Esophagus (tissue), 2 donors: ENCODE measurements at regions not wholly inside any gene's neighbourhood (a gene's known extent, or its start where the extent isn't known, plus 50 kb on each side); places are given as distances from the start of the nearest gene placed in this dataset.

Source experiments
- H3K27ac ChIP-seq, 2 donors: one replicate each; pipeline ENCODE4 v1.5.1; 2013; ENCODE audit warnings: low read depth in 2 of 2, mild to moderate bottlenecking in 2 of 2, inconsistent platforms in 1 of 2, low read length in 1 of 2, moderate library complexity in 1 of 2
- H3K27me3 ChIP-seq, 2 donors: one replicate each; pipeline ENCODE4 v1.6.1; 2013; ENCODE audit warnings: low read length in 2 of 2, control low read depth in 1 of 2, mild to moderate bottlenecking in 1 of 2; ENCODE audit not compliant: insufficient read depth in 2 of 2, control insufficient read depth in 1 of 2
- H3K36me3 ChIP-seq, 2 donors: one replicate each; pipeline ENCODE4 v1.6.1; 2013; ENCODE audit warnings: low read length in 1 of 2; ENCODE audit not compliant: control insufficient read depth in 2 of 2, insufficient read depth in 2 of 2
- H3K4me1 ChIP-seq, 2 donors: one replicate each; pipeline ENCODE4 v1.6.1; 2013; ENCODE audit warnings: low read length in 1 of 2; ENCODE audit not compliant: control insufficient read depth in 2 of 2, insufficient read depth in 2 of 2
- H3K4me3 ChIP-seq, 2 donors: one replicate each; pipeline ENCODE4 v1.5.1; 2013; ENCODE audit warnings: low read length in 2 of 2, mild to moderate bottlenecking in 2 of 2, low read depth in 1 of 2, moderate library complexity in 1 of 2
- H3K9me3 ChIP-seq, 2 donors: one replicate each; pipeline ENCODE4 v1.6.1; 2013; ENCODE audit warnings: mild to moderate bottlenecking in 2 of 2, low read depth in 1 of 2, low read length in 1 of 2, moderate library complexity in 1 of 2; ENCODE audit not compliant: control insufficient read depth in 2 of 2, insufficient read depth in 1 of 2
- WGBS, 2 donors: extraction: QIAGEN DNeasy Blood & Tissue Kit; methylation state at CpG; one replicate each; pipeline ENCODE4 v1.1.7; 2013; 5-methylcytosine and 5-hydroxymethylcytosine counted together
- donor health status: healthy with polysubstance abuse.
- donor health status: Bipolar disorder and iron deficiency.

GRCh38 chr1:63116016-63116415 lies 206.4 kb upstream of the FOXD3 start:
- Histone ChIP-seq H3K4me3 (no peak overlapping the region), H3K9me3 (no peaks in the 10 kb centered on the region), H3K27me3 (no peaks in the 10 kb centered on the region), H3K4me1 (no peaks in the 10 kb centered on the region), H3K36me3 (no peaks in the 10 kb centered on the region), H3K27ac (no peak overlapping the region)

GRCh38 chr1:63119575-63120155 lies 202.7 kb upstream of the FOXD3 start:
- Histone ChIP-seq H3K4me1 (no peaks in the 10 kb centered on the region), H3K36me3 (no peaks in the 10 kb centered on the region), H3K4me3 (no peak overlapping the region), H3K27me3 (no peaks in the 10 kb centered on the region), H3K9me3 (no peaks in the 10 kb centered on the region), H3K27ac (no peak overlapping the region)
- WGBS, 2 donors = 72 to 73% methylated on average over 5 of the region's 5 CpGs

DNA sequence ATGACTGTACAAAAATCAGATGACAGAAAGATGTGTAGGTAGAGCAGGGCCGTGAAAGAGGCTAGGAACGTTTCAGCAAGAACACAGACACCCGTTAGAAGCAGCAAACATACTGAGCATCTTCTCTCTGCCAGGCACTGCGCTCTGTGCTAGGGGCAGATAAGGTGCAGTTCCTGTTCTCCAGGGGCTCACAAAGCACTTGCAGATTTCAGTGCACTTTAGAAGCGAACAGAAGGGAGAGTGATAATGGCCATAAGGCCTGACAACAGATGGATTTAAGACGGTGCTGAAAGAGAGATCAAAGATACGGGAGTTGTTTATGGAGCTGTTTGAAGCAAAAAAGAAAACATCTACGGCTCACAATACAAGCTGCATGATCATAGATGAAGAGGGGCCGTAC lies 200.3 kb upstream of the FOXD3 start:
- 62 to 63% methylated on average over 9 of the region's 9 CpGs for WGBS, 2 donors

GRCh38 chr1:63124666-63125191 lies 197.6 kb upstream of the FOXD3 start:
- Histone ChIP-seq H3K36me3 (no peaks in the 10 kb centered on the region), H3K27me3 (no peaks in the 10 kb centered on the region), H3K9me3 (no peaks in the 10 kb centered on the region), H3K4me3 (no peak overlapping the region), H3K27ac (no peak overlapping the region), H3K4me1 (no peaks in the 10 kb centered on the region)
- WGBS, 2 donors = 58 to 64% methylated on average over 3 of the region's 3 CpGs

More for the DNA sequence above, 200.3 kb upstream of the FOXD3 start:
- Histone ChIP-seq H3K27me3 (no peaks in the 10 kb centered on the region), H3K36me3 (no peaks in the 10 kb centered on the region), H3K4me3 (no peak overlapping the region), H3K4me1 (no peaks in the 10 kb centered on the region), H3K27ac (no peak overlapping the region), H3K9me3 (no peaks in the 10 kb centered on the region)

DNA sequence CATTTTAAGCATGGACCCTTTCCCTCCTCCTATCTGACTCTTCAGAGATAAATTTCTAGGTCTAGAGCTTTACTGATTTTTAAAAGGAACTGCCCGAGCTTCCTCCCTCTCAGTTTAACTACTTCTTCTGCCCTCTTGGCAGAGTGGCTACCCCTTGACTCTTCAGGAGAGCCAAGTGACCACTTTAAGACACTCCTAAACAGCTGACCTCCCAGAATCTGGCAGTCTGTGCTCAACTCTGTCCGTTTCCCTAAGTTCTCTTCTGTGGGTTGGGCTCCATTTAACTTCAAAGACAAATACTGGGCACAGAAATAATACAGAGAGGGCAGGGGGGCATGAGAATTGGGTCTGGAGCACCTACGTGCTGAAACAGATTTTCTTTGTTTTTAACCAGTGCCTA lies 196.3 kb upstream of the FOXD3 start:
- no peak overlapping the region for H3K27ac ChIP-seq
- H3K4me1 ChIP-seq = no peaks in the 10 kb centered on the region
- H3K27me3 ChIP-seq = no peaks in the 10 kb centered on the region
- H3K4me3 ChIP-seq = no peak overlapping the region
- H3K36me3 ChIP-seq = no peaks in the 10 kb centered on the region
- WGBS, 2 donors = 45 to 54% methylated on average over 3 of the region's 3 CpGs
- H3K9me3 ChIP-seq = no peaks in the 10 kb centered on the region

- WGBS, 2 donors = 63 to 64% methylated on average over 5 of the region's 5 CpGs
- Histone ChIP-seq H3K4me3 (no peak overlapping the region), H3K9me3 (no peaks in the 10 kb centered on the region), H3K4me1 (no peaks in the 10 kb centered on the region), H3K27me3 (no peaks in the 10 kb centered on the region), H3K27ac (no peak overlapping the region), H3K36me3 (no peaks in the 10 kb centered on the region)
Observed at GRCh38 chr1:63127376-63127775, 195.0 kb upstream of the FOXD3 start.

- Histone ChIP-seq H3K9me3 (no peaks in the 10 kb centered on the region), H3K4me1 (no peaks in the 10 kb centered on the region), H3K36me3 (no peaks in the 10 kb centered on the region), H3K27ac (no peak overlapping the region), H3K27me3 (no peaks in the 10 kb centered on the region), H3K4me3 (no peak overlapping the region)
- 47 to 59% methylated on average over 4 of the region's 4 CpGs for WGBS, 2 donors
Observed at GRCh38 chr1:63128556-63128955, 193.8 kb upstream of the FOXD3 start.

- 94 to 95% methylated on average over 1 of the region's 1 CpG for WGBS, 2 donors
Observed at GRCh38 chr1:63129184-63129583, 193.2 kb upstream of the FOXD3 start.

DNA sequence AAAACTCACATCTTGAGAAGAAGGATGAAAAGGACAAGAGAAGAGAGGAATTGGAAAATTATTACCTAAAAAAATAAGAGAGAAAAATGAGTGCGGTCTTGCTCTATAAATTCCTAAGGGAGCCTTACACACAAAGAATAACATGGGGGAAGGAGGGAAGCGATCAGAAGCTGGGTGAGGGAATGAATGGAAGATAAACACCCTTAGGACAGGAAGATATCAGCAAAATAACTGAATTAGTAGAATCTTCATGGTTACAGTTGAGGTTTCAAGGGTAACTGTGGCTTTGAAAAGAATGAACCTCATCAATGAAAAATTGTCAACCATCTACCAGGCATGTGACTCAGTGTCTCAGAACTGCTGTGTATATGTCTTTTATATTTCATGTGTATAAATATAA lies 192.5 kb upstream of the FOXD3 start:
- Histone ChIP-seq H3K27ac (no peak overlapping the region), H3K27me3 (no peaks in the 10 kb centered on the region), H3K36me3 (no peaks in the 10 kb centered on the region), H3K9me3 (no peaks in the 10 kb centered on the region), H3K4me1 (no peaks in the 10 kb centered on the region), H3K4me3 (no peak overlapping the region)
- WGBS, 2 donors = 77 to 79% methylated on average over 2 of the region's 2 CpGs

More at GRCh38 chr1:63129184-63129583, 193.2 kb upstream of the FOXD3 start:
- H3K27me3 ChIP-seq = no peaks in the 10 kb centered on the region
- H3K36me3 ChIP-seq = no peaks in the 10 kb centered on the region
- H3K4me3 ChIP-seq = no peak overlapping the region
- H3K4me1 ChIP-seq = no peaks in the 10 kb centered on the region
- no peaks in the 10 kb centered on the region for H3K9me3 ChIP-seq
- H3K27ac ChIP-seq = no peak overlapping the region

- H3K4me3 ChIP-seq = no peak overlapping the region
- H3K27ac ChIP-seq = no peak overlapping the region
- H3K27me3 ChIP-seq = no peaks in the 10 kb centered on the region
- H3K9me3 ChIP-seq = no peaks in the 10 kb centered on the region
- WGBS, 2 donors = 60 to 69% methylated on average over 6 of the region's 6 CpGs
- no peaks in the 10 kb centered on the region for H3K36me3 ChIP-seq
- no peaks in the 10 kb centered on the region for H3K4me1 ChIP-seq
Observed at GRCh38 chr1:63134501-63135173, 187.7 kb upstream of the FOXD3 start.
